Chondrocyte (in vitro differentiated cells): ENCODE measurements at regions not wholly inside any gene's neighbourhood (a gene's known extent, or its start where the extent isn't known, plus 50 kb on each side); places are given as distances from the start of the nearest gene placed in this dataset.

Source experiments
- DNase-seq: peaks from one replicate; pipeline ENCODE4 v3.0.0; 2021; ENCODE audit warnings: mixed read lengths, low spot score
- H3K27ac Mint-ChIP-seq: one replicate; pipeline ENCODE4 v1.8.0; 2021; ENCODE audit warnings: mild to moderate bottlenecking, moderate library complexity, mixed read lengths; ENCODE audit not compliant: unreplicated experiment
- H3K27me3 Mint-ChIP-seq: 2 replicates; pipeline ENCODE4 v1.8.0; 2021; ENCODE audit warnings: low read depth, mixed read lengths
- H3K36me3 Mint-ChIP-seq: 2 replicates; pipeline ENCODE4 v1.8.0; 2021; ENCODE audit warnings: low read depth, mixed read lengths
- H3K4me1 Mint-ChIP-seq: 2 replicates; pipeline ENCODE4 v1.8.0; 2021; ENCODE audit warnings: low read depth, mild to moderate bottlenecking, mixed read lengths
- H3K4me3 Mint-ChIP-seq: one replicate; pipeline ENCODE4 v1.8.0; 2021; ENCODE audit warnings: mild to moderate bottlenecking, moderate library complexity, mixed read lengths; ENCODE audit not compliant: unreplicated experiment
- H3K9me3 Mint-ChIP-seq: 2 replicates; pipeline ENCODE4 v1.8.0; 2021; ENCODE audit warnings: low read depth, mixed read lengths
- CTCF ChIP-seq: fragments of 200-600 bp; sonication (generic); IDR thresholded peaks from 2 replicates; pipeline ENCODE4 v1.5.0; 2021; ENCODE audit warnings: antibody characterized with exemption, mild to moderate bottlenecking, moderate library complexity

- no peak overlapping the region for H3K27ac Mint-ChIP-seq
- H3K9me3 Mint-ChIP-seq = peaks cover 3% of the 10 kb centered on the region
- TF ChIP-seq CTCF = no peak
- DNase-seq = no peak
- H3K36me3 Mint-ChIP-seq = no peaks in the 10 kb centered on the region
- H3K27me3 Mint-ChIP-seq = no peaks in the 10 kb centered on the region
- no peak overlapping the region for H3K4me3 Mint-ChIP-seq
- no peaks in the 10 kb centered on the region for H3K4me1 Mint-ChIP-seq
Measured at GRCh38 chr16:8251298-8251697, 339.0 kb downstream of the TMEM114 start.

GRCh38 chr16:8247993-8248392, 342.3 kb downstream of the TMEM114 start:
- no peak overlapping the region for H3K27ac Mint-ChIP-seq
- no peak for TF ChIP-seq CTCF

GRCh38 chr16:8243981-8244380, 346.3 kb downstream of the TMEM114 start:
- DNase-seq = no peak
- no peaks in the 10 kb centered on the region for H3K9me3 Mint-ChIP-seq
- H3K27me3 Mint-ChIP-seq = no peaks in the 10 kb centered on the region
- H3K36me3 Mint-ChIP-seq = no peaks in the 10 kb centered on the region
- TF ChIP-seq CTCF = no peak
- H3K4me1 Mint-ChIP-seq = no peaks in the 10 kb centered on the region
- no peak overlapping the region for H3K4me3 Mint-ChIP-seq
- H3K27ac Mint-ChIP-seq = no peak overlapping the region

More at GRCh38 chr16:8247993-8248392, 342.3 kb downstream of the TMEM114 start:
- H3K36me3 Mint-ChIP-seq = no peaks in the 10 kb centered on the region
- no peaks in the 10 kb centered on the region for H3K4me1 Mint-ChIP-seq
- H3K27me3 Mint-ChIP-seq = no peaks in the 10 kb centered on the region
- no peaks in the 10 kb centered on the region for H3K9me3 Mint-ChIP-seq
- no peak overlapping the region for H3K4me3 Mint-ChIP-seq
- no peak for DNase-seq

GRCh38 chr16:8241408-8241807, 348.9 kb downstream of the TMEM114 start:
- no peaks in the 10 kb centered on the region for H3K27me3 Mint-ChIP-seq

GRCh38 chr16:8239443-8239842, 350.9 kb downstream of the TMEM114 start:
- Mint-ChIP-seq H3K4me3 (no peak overlapping the region), H3K27ac (no peak overlapping the region), H3K4me1 (no peaks in the 10 kb centered on the region), H3K36me3 (no peaks in the 10 kb centered on the region), H3K27me3 (no peaks in the 10 kb centered on the region), H3K9me3 (peaks cover 19% of the 10 kb centered on the region)
- TF ChIP-seq CTCF = no peak
- no peak for DNase-seq

More at GRCh38 chr16:8241408-8241807, 348.9 kb downstream of the TMEM114 start:
- no peak for TF ChIP-seq CTCF
- DNase-seq = no peak
- H3K4me3 Mint-ChIP-seq = no peak overlapping the region
- no peaks in the 10 kb centered on the region for H3K4me1 Mint-ChIP-seq
- no peaks in the 10 kb centered on the region for H3K36me3 Mint-ChIP-seq
- H3K27ac Mint-ChIP-seq = no peak overlapping the region
- H3K9me3 Mint-ChIP-seq = peaks cover 10% of the 10 kb centered on the region
